ENCODE measurements at regions not wholly inside any gene's neighbourhood (a gene's known extent, or its start where the extent isn't known, plus 50 kb on each side); places are given as distances from the start of the nearest gene placed in this dataset.

- TF ChIP-seq CTCF (conservative IDR thresholded peaks at IDR 0.05; ENCODE audit: low read length) (no peak), EZH2phosphoT487 (IDR thresholded peaks at IDR 0.05; ENCODE audit: borderline replicate concordance, low read depth, low read length) (no peak)
These were observed 55.4 kb downstream of the RTP5 start for GRCh38 chr2:241924909-241925250.
